Germinal center (tissue), 1 donor: ENCODE measurements at regions not wholly inside any gene's neighbourhood (a gene's known extent, or its start where the extent isn't known, plus 50 kb on each side); places are given as distances from the start of the nearest gene placed in this dataset.

ENCODE experiments used
- DNase-seq: peaks from one replicate; pipeline ENCODE4 v3.0.0; 2012; ENCODE audit warnings: mixed read lengths, low spot score

GRCh38 chr18:7415081-7415894 lies 151.8 kb upstream of the PTPRM start:
- DNase-seq = no peak

GRCh38 chr18:7417727-7418126 lies 149.4 kb upstream of the PTPRM start:
- no peak for DNase-seq

GRCh38 chr18:7429831-7430230 lies 137.3 kb upstream of the PTPRM start:
- no peak for DNase-seq

- no peak for DNase-seq
Measured at GRCh38 chr18:7436166-7436565, 130.9 kb upstream of the PTPRM start.

GRCh38 chr18:7437870-7438269 lies 129.2 kb upstream of the PTPRM start:
- DNase-seq = no peak

- no peak for DNase-seq
Measured at GRCh38 chr18:7438646-7439045, 128.5 kb upstream of the PTPRM start.

- no peak for DNase-seq
Measured at GRCh38 chr18:7447318-7448028, 119.6 kb upstream of the PTPRM start.

GRCh38 chr18:7452331-7452730 lies 114.8 kb upstream of the PTPRM start:
- peak; percentile 26 for DNase-seq

GRCh38 chr18:7454429-7454828 lies 112.7 kb upstream of the PTPRM start:
- no peak for DNase-seq

GRCh38 chr18:7456376-7456775 lies 110.7 kb upstream of the PTPRM start:
- no peak for DNase-seq

GRCh38 chr18:7457262-7457661 lies 109.9 kb upstream of the PTPRM start:
- no peak for DNase-seq

GRCh38 chr18:7458884-7459283 lies 108.2 kb upstream of the PTPRM start:
- DNase-seq = no peak

GRCh38 chr18:7459851-7460770 lies 107.0 kb upstream of the PTPRM start:
- DNase-seq = no peak

- DNase-seq = no peak
Measured at GRCh38 chr18:7464245-7464966, 102.7 kb upstream of the PTPRM start.

- no peak for DNase-seq
Measured at GRCh38 chr18:7466190-7466589, 100.9 kb upstream of the PTPRM start.

GRCh38 chr18:7467708-7468466 lies 99.2 kb upstream of the PTPRM start:
- no peak for DNase-seq

GRCh38 chr18:7470101-7470500 lies 97.0 kb upstream of the PTPRM start:
- DNase-seq = no peak

GRCh38 chr18:7470503-7470902 lies 96.6 kb upstream of the PTPRM start:
- no peak for DNase-seq

GRCh38 chr18:7476386-7476785 lies 90.7 kb upstream of the PTPRM start:
- no peak for DNase-seq

- no peak for DNase-seq
Measured at GRCh38 chr18:7479756-7480155, 87.4 kb upstream of the PTPRM start.

- no peak for DNase-seq
Measured at GRCh38 chr18:7480879-7481278, 86.2 kb upstream of the PTPRM start.
